ENCODE measurements at regions not wholly inside any gene's neighbourhood (a gene's known extent, or its start where the extent isn't known, plus 50 kb on each side); places are given as distances from the start of the nearest gene placed in this dataset.

- TF ChIP-seq FOXA2 (IDR thresholded peaks at IDR 0.05) (no peak), HNF4A (conservative IDR thresholded peaks at IDR 0.05) (no peak), RAD21 (IDR thresholded peaks at IDR 0.05) (no peak), JUND (IDR thresholded peaks at IDR 0.05) (no peak), REST (IDR thresholded peaks at IDR 0.05) (no peak), RXRA (IDR thresholded peaks at IDR 0.05) (no peak)
These were observed 54.1 kb upstream of the KLF7 start (continued) for GRCh38 chr2:207219676-207220501.

- Histone ChIP-seq H3K9ac (ENCODE audit: low read depth in 1 of 2, low read length in 2 of 2) (no peak overlapping the region), H3K27me3 (ENCODE audit: control insufficient read depth in 4 of 4, insufficient read depth in 4 of 4, low read length in 3 of 4) (peaks cover 0 to 3% (median 0%) of the 10 kb centered on the region in 4 donors), H3K4me3 (ENCODE audit: low read depth in 1 of 3, low read length in 3 of 3) (no peak overlapping the region), H3K27ac (ENCODE audit: low read depth in 1 of 2, low read length in 2 of 2) (no peak overlapping the region), H3K36me3 (ENCODE audit: control insufficient read depth in 4 of 4, insufficient read depth in 3 of 4, low read depth in 1 of 4, low read length in 3 of 4) (no peaks in the 10 kb centered on the region), H3K4me1 (ENCODE audit: control insufficient read depth in 4 of 4, insufficient read depth in 4 of 4, low read length in 3 of 4) (no peaks in the 10 kb centered on the region), H3K9me3 (ENCODE audit: control insufficient read depth in 4 of 4, low read length in 3 of 4) (no peaks in the 10 kb centered on the region)
- WGBS: 54% methylated on average over 2 of the region's 2 CpGs
- TF ChIP-seq REST (IDR thresholded peaks at IDR 0.05) (no peak), EGR1 (IDR thresholded peaks at IDR 0.05; ENCODE audit: low read depth in 2 of 2) (no peak), CTCF (IDR thresholded peaks at IDR 0.05; ENCODE audit: low read depth, low read length, missing input control) (no peak), ATF3 (IDR thresholded peaks at IDR 0.05) (no peak), FOXA1 (IDR thresholded peaks at IDR 0.05) (no peak), ZBTB33 (IDR thresholded peaks at IDR 0.05) (no peak), GABPA (IDR thresholded peaks at IDR 0.05 in 1 of 2, conservative IDR thresholded peaks at IDR 0.05 in 1 of 2) (no peak)
- DNase-seq (ENCODE audit: low spot score): no peak
These were observed 56.0 kb upstream of the KLF7 start for GRCh38 chr2:207221731-207222130.

All from liver (tissue), 8 donors.